K562 (cell line): ENCODE measurements at regions not wholly inside any gene's neighbourhood (a gene's known extent, or its start where the extent isn't known, plus 50 kb on each side); places are given as distances from the start of the nearest gene placed in this dataset.
"Not testable (repeated sequence)": the region's sequence is repeated elsewhere in the genome, so short reads cannot be mapped to it uniquely, and the experiment has no call there.

ENCODE experiments used
- CTCF ChIP-seq, 3 experiments: IDR thresholded peaks in 2 of 3; conservative IDR thresholded peaks in 1 of 3; 2 replicates each; pipeline ENCODE4 v1.5.1; 2011 to 2012; ENCODE audit warnings: low read length in 3 of 3, mild to moderate bottlenecking in 3 of 3, control low read depth in 2 of 3, improper control_type of control experiment in 1 of 3, inconsistent platforms in 1 of 3, low read depth in 1 of 3, mixed read lengths in 1 of 3, moderate library complexity in 1 of 3; ENCODE audit not compliant: insufficient read depth in 2 of 3
- POLR2AphosphoS5 ChIP-seq: IDR thresholded peaks from 2 replicates; pipeline ENCODE4 v1.6.1; 2011; ENCODE audit warnings: mild to moderate bottlenecking, low read depth, low read length, moderate library complexity; ENCODE audit not compliant: control insufficient read depth, insufficient read depth
- RFX7 ChIP-seq: fragments of 250-450 bp; sonication (Bioruptor Pico); IDR thresholded peaks from 2 replicates; pipeline ENCODE4 v1.5.1; 2021; ENCODE audit warnings: mild to moderate bottlenecking
- THRAP3 ChIP-seq: fragments of 450-650 bp; IDR thresholded peaks from 2 replicates; pipeline ENCODE4 v1.6.1; 2016; ENCODE audit warnings: mild to moderate bottlenecking, inconsistent platforms, borderline replicate concordance
- ZNF140 ChIP-seq: fragments of 250-450 bp; sonication (Bioruptor Pico); IDR thresholded peaks from 2 replicates; pipeline ENCODE4 v1.8.0; 2021; ENCODE audit warnings: moderate library complexity, mild to moderate bottlenecking, inconsistent platforms
- ZNF217 ChIP-seq: sonication (generic); formaldehyde crosslinking; IDR thresholded peaks from 2 replicates; pipeline ENCODE4 v1.8.0; 2022; ENCODE audit warnings: mild to moderate bottlenecking, missing genetic modification reagents

GRCh38 chr9:42860133-42860532 is 676.7 kb downstream of the SPATA31A6 start:
- not testable (repeated sequence) for TF ChIP-seq ZNF140 (CRISPR knock-in tag); THRAP3; POLR2AphosphoS5; ZNF217 (CRISPR knock-in tag); RFX7 (CRISPR knock-in tag); CTCF (IDR thresholded peaks at IDR 0.05 in 2 of 3, conservative IDR thresholded peaks at IDR 0.05 in 1 of 3; ENCODE audit: insufficient read depth in 2 of 3, low read depth in 1 of 3, low read length in 3 of 3)
